ENCODE measurements at regions not wholly inside any gene's neighbourhood (a gene's known extent, or its start where the extent isn't known, plus 50 kb on each side); places are given as distances from the start of the nearest gene placed in this dataset.

- no peak for DNase-seq
- Mint-ChIP-seq H3K36me3 (ENCODE audit: insufficient read depth in 2 of 2) (peaks cover 0 to 4% of the 10 kb centered on the region in 2 donors), H3K27ac (no peak overlapping the region), H3K4me1 (ENCODE audit: low read depth) (no peaks in the 10 kb centered on the region), H3K4me3 (no peak overlapping the region), H3K9me3 (peaks cover 6 to 10% of the 10 kb centered on the region in 2 donors), H3K27me3 (ENCODE audit: low read depth) (no peaks in the 10 kb centered on the region)
- no peak for ATAC-seq (replicated peaks in 1 of 2)
Observed at GRCh38 chr16:64481497-64481896, 640.4 kb downstream of the CDH11 start.

GRCh38 chr16:64478252-64478906, 643.5 kb downstream of the CDH11 start:
- peaks cover 8 to 15% of the 10 kb centered on the region in 2 donors for H3K9me3 Mint-ChIP-seq

GRCh38 chr16:64475627-64476351, 646.1 kb downstream of the CDH11 start:
- DNase-seq (no peak), ATAC-seq (replicated peaks in 1 of 2) (no peak)
- H3K9me3 Mint-ChIP-seq = peaks cover 8 to 15% of the 10 kb centered on the region in 2 donors
- H3K27me3 Mint-ChIP-seq (ENCODE audit: low read depth) = no peaks in the 10 kb centered on the region
- H3K4me3 Mint-ChIP-seq = no peak overlapping the region
- peaks cover 0 to 4% of the 10 kb centered on the region in 2 donors for H3K36me3 Mint-ChIP-seq (ENCODE audit: insufficient read depth in 2 of 2)
- no peaks in the 10 kb centered on the region for H3K4me1 Mint-ChIP-seq (ENCODE audit: low read depth)
- no peak overlapping the region for H3K27ac Mint-ChIP-seq

More at GRCh38 chr16:64478252-64478906, 643.5 kb downstream of the CDH11 start:
- Mint-ChIP-seq H3K27ac (no peak overlapping the region), H3K4me1 (ENCODE audit: low read depth) (no peaks in the 10 kb centered on the region), H3K4me3 (no peak overlapping the region), H3K36me3 (ENCODE audit: insufficient read depth in 2 of 2) (peaks cover 0 to 4% of the 10 kb centered on the region in 2 donors), H3K27me3 (ENCODE audit: low read depth) (no peaks in the 10 kb centered on the region)
- no peak for DNase-seq
- ATAC-seq (replicated peaks in 1 of 2) = no peak

GRCh38 chr16:64470916-64471315, 650.9 kb downstream of the CDH11 start:
- Mint-ChIP-seq H3K27me3 (ENCODE audit: low read depth) (no peaks in the 10 kb centered on the region), H3K4me3 (no peak overlapping the region), H3K4me1 (ENCODE audit: low read depth) (no peaks in the 10 kb centered on the region), H3K27ac (no peak overlapping the region), H3K9me3 (peaks cover 11 to 14% of the 10 kb centered on the region in 2 donors), H3K36me3 (ENCODE audit: insufficient read depth in 2 of 2) (no peaks in the 10 kb centered on the region)
- ATAC-seq (replicated peaks in 1 of 2) (no peak), DNase-seq (no peak)

GRCh38 chr16:64469906-64470702, 651.8 kb downstream of the CDH11 start:
- Mint-ChIP-seq H3K27ac (no peak overlapping the region), H3K27me3 (ENCODE audit: low read depth) (no peaks in the 10 kb centered on the region)
- ATAC-seq (replicated peaks in 1 of 2) = no peak

GRCh38 chr16:64469351-64469750, 652.5 kb downstream of the CDH11 start:
- Mint-ChIP-seq H3K4me3 (no peak overlapping the region), H3K27ac (no peak overlapping the region), H3K4me1 (ENCODE audit: low read depth) (no peaks in the 10 kb centered on the region), H3K27me3 (ENCODE audit: low read depth) (no peaks in the 10 kb centered on the region), H3K9me3 (peaks cover 12 to 15% of the 10 kb centered on the region in 2 donors), H3K36me3 (ENCODE audit: insufficient read depth in 2 of 2) (peaks cover 0 to 1% of the 10 kb centered on the region in 2 donors)
- no peak for DNase-seq
- no peak for ATAC-seq (replicated peaks in 1 of 2)

More at GRCh38 chr16:64469906-64470702, 651.8 kb downstream of the CDH11 start:
- Mint-ChIP-seq H3K36me3 (ENCODE audit: insufficient read depth in 2 of 2) (no peaks in the 10 kb centered on the region), H3K4me1 (ENCODE audit: low read depth) (no peaks in the 10 kb centered on the region), H3K4me3 (no peak overlapping the region), H3K9me3 (peaks cover 12 to 14% of the 10 kb centered on the region in 2 donors)
- no peak for DNase-seq

- no peak for ATAC-seq (replicated peaks in 1 of 2)
- Mint-ChIP-seq H3K4me1 (ENCODE audit: low read depth) (no peaks in the 10 kb centered on the region), H3K36me3 (ENCODE audit: insufficient read depth in 2 of 2) (peaks cover 0 to 1% of the 10 kb centered on the region in 2 donors)
Observed at GRCh38 chr16:64468515-64469090, 653.3 kb downstream of the CDH11 start.

GRCh38 chr16:64459821-64460220, 662.0 kb downstream of the CDH11 start:
- ATAC-seq (replicated peaks in 1 of 2) = no peak
- no peak for DNase-seq
- no peaks in the 10 kb centered on the region for H3K4me1 Mint-ChIP-seq (ENCODE audit: low read depth)
- peaks cover 10 to 19% of the 10 kb centered on the region in 2 donors for H3K9me3 Mint-ChIP-seq
- no peak overlapping the region for H3K4me3 Mint-ChIP-seq
- no peaks in the 10 kb centered on the region for H3K27me3 Mint-ChIP-seq (ENCODE audit: low read depth)
- peaks cover 0 to 3% of the 10 kb centered on the region in 2 donors for H3K36me3 Mint-ChIP-seq (ENCODE audit: insufficient read depth in 2 of 2)
- no peak overlapping the region for H3K27ac Mint-ChIP-seq

More at GRCh38 chr16:64468515-64469090, 653.3 kb downstream of the CDH11 start:
- H3K27me3 Mint-ChIP-seq (ENCODE audit: low read depth) = no peaks in the 10 kb centered on the region
- H3K9me3 Mint-ChIP-seq = peaks cover 9 to 15% of the 10 kb centered on the region in 2 donors
- no peak overlapping the region for H3K27ac Mint-ChIP-seq
- no peak for DNase-seq
- H3K4me3 Mint-ChIP-seq = no peak overlapping the region

GRCh38 chr16:64459402-64459801, 662.5 kb downstream of the CDH11 start:
- peaks cover 12 to 19% of the 10 kb centered on the region in 2 donors for H3K9me3 Mint-ChIP-seq
- H3K4me1 Mint-ChIP-seq (ENCODE audit: low read depth) = no peaks in the 10 kb centered on the region
- H3K27ac Mint-ChIP-seq = no peak overlapping the region
- peaks cover 0 to 3% of the 10 kb centered on the region in 2 donors for H3K36me3 Mint-ChIP-seq (ENCODE audit: insufficient read depth in 2 of 2)
- no peak for ATAC-seq (replicated peaks in 1 of 2)
- no peak overlapping the region for H3K4me3 Mint-ChIP-seq
- DNase-seq = no peak
- H3K27me3 Mint-ChIP-seq (ENCODE audit: low read depth) = no peaks in the 10 kb centered on the region

- ATAC-seq (replicated peaks in 1 of 2) (no peak), DNase-seq (no peak)
- peaks cover 0 to 3% of the 10 kb centered on the region in 2 donors for H3K36me3 Mint-ChIP-seq (ENCODE audit: insufficient read depth in 2 of 2)
- H3K4me3 Mint-ChIP-seq = no peak overlapping the region
- no peaks in the 10 kb centered on the region for H3K4me1 Mint-ChIP-seq (ENCODE audit: low read depth)
- peaks cover 7 to 12% of the 10 kb centered on the region in 2 donors for H3K9me3 Mint-ChIP-seq
- H3K27ac Mint-ChIP-seq = no peak overlapping the region
- H3K27me3 Mint-ChIP-seq (ENCODE audit: low read depth) = no peaks in the 10 kb centered on the region
Observed at GRCh38 chr16:64455275-64455674, 666.6 kb downstream of the CDH11 start.

GRCh38 chr16:64453646-64454045, 668.2 kb downstream of the CDH11 start:
- Mint-ChIP-seq H3K9me3 (peaks cover 9 to 10% of the 10 kb centered on the region in 2 donors), H3K4me1 (ENCODE audit: low read depth) (no peaks in the 10 kb centered on the region), H3K27ac (no peak overlapping the region), H3K4me3 (no peak overlapping the region), H3K36me3 (ENCODE audit: insufficient read depth in 2 of 2) (no peaks in the 10 kb centered on the region), H3K27me3 (ENCODE audit: low read depth) (no peaks in the 10 kb centered on the region)
- ATAC-seq (replicated peaks in 1 of 2) (no peak), DNase-seq (no peak)

- Mint-ChIP-seq H3K4me3 (no peak overlapping the region), H3K27ac (no peak overlapping the region), H3K36me3 (ENCODE audit: insufficient read depth in 2 of 2) (no peaks in the 10 kb centered on the region), H3K27me3 (ENCODE audit: low read depth) (no peaks in the 10 kb centered on the region), H3K4me1 (ENCODE audit: low read depth) (no peaks in the 10 kb centered on the region), H3K9me3 (peaks cover 9 to 13% of the 10 kb centered on the region in 2 donors)
- ATAC-seq (replicated peaks in 1 of 2) (no peak), DNase-seq (no peak)
Observed at GRCh38 chr16:64452446-64452845, 669.4 kb downstream of the CDH11 start.

GRCh38 chr16:64450177-64450576, 671.7 kb downstream of the CDH11 start:
- DNase-seq (no peak), ATAC-seq (replicated peaks in 1 of 2) (no peak)
- Mint-ChIP-seq H3K9me3 (peaks cover 9 to 11% of the 10 kb centered on the region in 2 donors), H3K27me3 (ENCODE audit: low read depth) (no peaks in the 10 kb centered on the region), H3K36me3 (ENCODE audit: insufficient read depth in 2 of 2) (no peaks in the 10 kb centered on the region), H3K4me1 (ENCODE audit: low read depth) (no peaks in the 10 kb centered on the region), H3K27ac (no peak overlapping the region), H3K4me3 (no peak overlapping the region)
